Esophagus squamous epithelium (tissue), 4 donors: ENCODE measurements at regions not wholly inside any gene's neighbourhood (a gene's known extent, or its start where the extent isn't known, plus 50 kb on each side); places are given as distances from the start of the nearest gene placed in this dataset.

ENCODE experiments used
- POLR2A ChIP-seq, 4 donors: fragments of 450-650 bp; IDR thresholded peaks; one replicate each; pipeline ENCODE4 v1.6.1; 2017; ENCODE audit warnings: antibody characterized with exemption in 4 of 4, mild to moderate bottlenecking in 4 of 4, moderate library complexity in 3 of 4
- TF ChIP-seq, protein P1 (sequence below), 6 experiments: fragments of 450-650 bp in 4 of 6; fragments of 200-600 bp in 2 of 6; sonication (generic) in 2 of 6; IDR thresholded peaks; one replicate each; pipeline ENCODE4 v1.5.1; 2016 to 2019; ENCODE audit warnings: antibody characterized with exemption in 6 of 6, mild to moderate bottlenecking in 4 of 6, moderate library complexity in 4 of 6

GRCh38 chr1:2876846-2877245 lies 75.4 kb upstream of the TTC34 start:
- TF ChIP-seq, protein P1, sequence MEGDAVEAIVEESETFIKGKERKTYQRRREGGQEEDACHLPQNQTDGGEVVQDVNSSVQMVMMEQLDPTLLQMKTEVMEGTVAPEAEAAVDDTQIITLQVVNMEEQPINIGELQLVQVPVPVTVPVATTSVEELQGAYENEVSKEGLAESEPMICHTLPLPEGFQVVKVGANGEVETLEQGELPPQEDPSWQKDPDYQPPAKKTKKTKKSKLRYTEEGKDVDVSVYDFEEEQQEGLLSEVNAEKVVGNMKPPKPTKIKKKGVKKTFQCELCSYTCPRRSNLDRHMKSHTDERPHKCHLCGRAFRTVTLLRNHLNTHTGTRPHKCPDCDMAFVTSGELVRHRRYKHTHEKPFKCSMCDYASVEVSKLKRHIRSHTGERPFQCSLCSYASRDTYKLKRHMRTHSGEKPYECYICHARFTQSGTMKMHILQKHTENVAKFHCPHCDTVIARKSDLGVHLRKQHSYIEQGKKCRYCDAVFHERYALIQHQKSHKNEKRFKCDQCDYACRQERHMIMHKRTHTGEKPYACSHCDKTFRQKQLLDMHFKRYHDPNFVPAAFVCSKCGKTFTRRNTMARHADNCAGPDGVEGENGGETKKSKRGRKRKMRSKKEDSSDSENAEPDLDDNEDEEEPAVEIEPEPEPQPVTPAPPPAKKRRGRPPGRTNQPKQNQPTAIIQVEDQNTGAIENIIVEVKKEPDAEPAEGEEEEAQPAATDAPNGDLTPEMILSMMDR (IDR thresholded peaks at IDR 0.05), result no peak
- TF ChIP-seq POLR2A (IDR thresholded peaks at IDR 0.05), result no peak
